ENCODE measurements at regions not wholly inside any gene's neighbourhood (a gene's known extent, or its start where the extent isn't known, plus 50 kb on each side); places are given as distances from the start of the nearest gene placed in this dataset.

DNA sequence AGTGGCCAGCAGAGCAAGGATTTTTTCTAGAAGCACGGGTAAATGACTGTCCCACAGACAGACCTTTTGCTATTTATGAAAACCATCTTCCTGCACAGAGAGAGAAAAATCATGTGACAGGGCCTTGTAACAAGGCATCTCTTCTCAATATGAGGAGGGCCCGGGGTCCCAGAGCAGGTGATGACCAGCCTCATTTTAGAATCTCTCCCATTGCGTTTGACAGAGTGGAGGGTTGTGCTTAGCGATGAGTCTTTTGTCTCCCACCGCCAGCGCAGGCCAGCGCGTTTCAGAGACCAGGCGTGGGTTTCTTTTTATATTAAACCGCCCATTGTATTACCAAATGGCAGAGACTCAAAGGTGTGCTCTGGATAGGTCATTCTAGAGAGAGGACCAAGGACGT lies 97.4 kb upstream of the UBL3 start:
- Histone ChIP-seq H3K36me3 (ENCODE audit: low read depth) (no peaks in the 10 kb centered on the region), H3K9me3 (ENCODE audit: insufficient read depth, low read depth) (no peaks in the 10 kb centered on the region), H3K9me2 (ENCODE audit: insufficient read depth) (no peaks in the 10 kb centered on the region), H2AFZ (no peak overlapping the region), H4K20me1 (ENCODE audit: insufficient read depth) (no peaks in the 10 kb centered on the region), H3K4me2 (no peak overlapping the region), H3F3A (ENCODE audit: insufficient read depth, low read depth) (no peaks in the 10 kb centered on the region), H3K4me1 (replicated peaks; ENCODE audit: insufficient read depth) (no peaks in the 10 kb centered on the region), H3K4me3 (no peak overlapping the region), H3K27me3 (ENCODE audit: insufficient read depth, low read depth) (no peaks in the 10 kb centered on the region), H3K79me2 (ENCODE audit: low read depth) (no peaks in the 10 kb centered on the region), H3K27ac (no peak overlapping the region)
- no TSS peak for BruUV-seq (replicated peaks)
- CTCF ChIA-PET, result no interaction called here
- TF ChIP-seq, protein P1, sequence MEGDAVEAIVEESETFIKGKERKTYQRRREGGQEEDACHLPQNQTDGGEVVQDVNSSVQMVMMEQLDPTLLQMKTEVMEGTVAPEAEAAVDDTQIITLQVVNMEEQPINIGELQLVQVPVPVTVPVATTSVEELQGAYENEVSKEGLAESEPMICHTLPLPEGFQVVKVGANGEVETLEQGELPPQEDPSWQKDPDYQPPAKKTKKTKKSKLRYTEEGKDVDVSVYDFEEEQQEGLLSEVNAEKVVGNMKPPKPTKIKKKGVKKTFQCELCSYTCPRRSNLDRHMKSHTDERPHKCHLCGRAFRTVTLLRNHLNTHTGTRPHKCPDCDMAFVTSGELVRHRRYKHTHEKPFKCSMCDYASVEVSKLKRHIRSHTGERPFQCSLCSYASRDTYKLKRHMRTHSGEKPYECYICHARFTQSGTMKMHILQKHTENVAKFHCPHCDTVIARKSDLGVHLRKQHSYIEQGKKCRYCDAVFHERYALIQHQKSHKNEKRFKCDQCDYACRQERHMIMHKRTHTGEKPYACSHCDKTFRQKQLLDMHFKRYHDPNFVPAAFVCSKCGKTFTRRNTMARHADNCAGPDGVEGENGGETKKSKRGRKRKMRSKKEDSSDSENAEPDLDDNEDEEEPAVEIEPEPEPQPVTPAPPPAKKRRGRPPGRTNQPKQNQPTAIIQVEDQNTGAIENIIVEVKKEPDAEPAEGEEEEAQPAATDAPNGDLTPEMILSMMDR (conservative IDR thresholded peaks at IDR 0.05), result no peak
- TF ChIP-seq EZH2 (IDR thresholded peaks at IDR 0.05; ENCODE audit: low read depth), result no peak
- POLR2A ChIA-PET (ENCODE audit: unreplicated experiment), result no interaction called here
- intact Hi-C loops (cut with micrococcal nuclease; ENCODE audit: unreplicated experiment), result no loop called here
- DNase-seq, result peak in 1 of 2 experiments; percentile 12

DNA sequence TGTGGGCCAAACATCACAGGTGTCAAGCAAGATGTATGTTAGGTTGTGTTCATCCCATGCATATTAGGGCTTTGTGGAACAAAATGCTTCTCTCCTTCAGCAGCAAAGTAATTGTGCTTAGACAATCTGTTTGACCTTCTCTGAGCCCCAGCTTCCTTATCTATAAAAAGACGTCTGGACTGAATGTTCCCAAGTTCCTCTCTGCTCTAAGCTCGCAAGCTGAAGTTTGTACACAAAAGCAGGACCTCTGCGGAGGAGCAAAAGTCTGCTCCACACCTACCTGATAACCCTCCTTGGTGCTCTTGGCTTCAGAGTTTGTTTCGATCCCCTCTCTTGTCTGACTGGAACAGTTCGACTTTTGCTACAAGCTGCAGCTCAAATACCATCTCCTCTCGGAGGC lies 95.7 kb upstream of the UBL3 start:
- intact Hi-C loops (cut with micrococcal nuclease; ENCODE audit: unreplicated experiment), result no loop called here
- H3K27me3 ChIP-seq (ENCODE audit: insufficient read depth, low read depth), result no peaks in the 10 kb centered on the region
- CTCF ChIA-PET, result no interaction called here
- no peaks in the 10 kb centered on the region for H3K9me2 ChIP-seq (ENCODE audit: insufficient read depth)
- DNase-seq, result peak in 1 of 2 experiments; percentile 27
- POLR2A ChIA-PET (ENCODE audit: unreplicated experiment), result no interaction called here
- BruUV-seq (replicated peaks), result no TSS peak
- H3K27ac ChIP-seq, result no peak overlapping the region
- no peaks in the 10 kb centered on the region for H4K20me1 ChIP-seq (ENCODE audit: insufficient read depth)
- H3K4me1 ChIP-seq (replicated peaks; ENCODE audit: insufficient read depth), result no peaks in the 10 kb centered on the region
- no peaks in the 10 kb centered on the region for H3F3A ChIP-seq (ENCODE audit: insufficient read depth, low read depth)
- H3K4me2 ChIP-seq, result no peak overlapping the region
- no peak for TF ChIP-seq EZH2 (IDR thresholded peaks at IDR 0.05; ENCODE audit: low read depth)
- TF ChIP-seq, protein P1 (conservative IDR thresholded peaks at IDR 0.05), result no peak
- H3K36me3 ChIP-seq (ENCODE audit: low read depth), result no peaks in the 10 kb centered on the region
- H3K4me3 ChIP-seq, result no peak overlapping the region
- no peaks in the 10 kb centered on the region for H3K9me3 ChIP-seq (ENCODE audit: insufficient read depth, low read depth)
- H2AFZ ChIP-seq, result no peak overlapping the region
- no peaks in the 10 kb centered on the region for H3K79me2 ChIP-seq (ENCODE audit: low read depth)

DNA sequence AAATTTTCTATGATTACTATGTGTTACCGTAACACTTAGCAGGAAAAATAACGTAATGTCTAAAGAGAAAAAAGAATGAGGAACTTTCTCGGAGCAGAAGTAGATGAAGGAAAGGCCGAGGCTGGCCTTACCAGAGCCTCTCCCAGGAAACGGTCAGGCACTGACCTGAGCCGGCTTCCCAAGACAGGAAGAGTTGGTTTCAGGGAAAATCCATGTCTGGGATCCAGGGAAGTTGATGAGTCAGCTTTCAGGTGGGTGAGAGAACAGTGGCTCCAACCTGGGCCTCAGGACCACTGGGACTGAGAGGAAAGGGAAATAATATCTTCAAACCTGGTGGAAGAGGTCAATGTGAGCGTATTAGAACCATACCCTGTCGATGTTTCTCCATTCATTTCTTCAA lies 93.3 kb upstream of the UBL3 start:
- no peak overlapping the region for H3K27ac ChIP-seq
- intact Hi-C loops (cut with micrococcal nuclease; ENCODE audit: unreplicated experiment), result no loop called here
- no peak overlapping the region for H2AFZ ChIP-seq
- TF ChIP-seq, protein P1 (conservative IDR thresholded peaks at IDR 0.05), result no peak
- no peak for TF ChIP-seq EZH2 (IDR thresholded peaks at IDR 0.05; ENCODE audit: low read depth)
- no peak for DNase-seq
- no peaks in the 10 kb centered on the region for H3K9me3 ChIP-seq (ENCODE audit: insufficient read depth, low read depth)
- H3K4me1 ChIP-seq (replicated peaks; ENCODE audit: insufficient read depth), result no peaks in the 10 kb centered on the region
- no peaks in the 10 kb centered on the region for H3K79me2 ChIP-seq (ENCODE audit: low read depth)
- no peaks in the 10 kb centered on the region for H3K9me2 ChIP-seq (ENCODE audit: insufficient read depth)
- H3K4me3 ChIP-seq, result no peak overlapping the region
- H3K27me3 ChIP-seq (ENCODE audit: insufficient read depth, low read depth), result no peaks in the 10 kb centered on the region
- no peaks in the 10 kb centered on the region for H3F3A ChIP-seq (ENCODE audit: insufficient read depth, low read depth)
- no peaks in the 10 kb centered on the region for H3K36me3 ChIP-seq (ENCODE audit: low read depth)
- POLR2A ChIA-PET (ENCODE audit: unreplicated experiment), result no interaction called here
- no TSS peak for BruUV-seq (replicated peaks)
- H4K20me1 ChIP-seq (ENCODE audit: insufficient read depth), result no peaks in the 10 kb centered on the region
- H3K4me2 ChIP-seq, result no peak overlapping the region
- CTCF ChIA-PET, result no interaction called here

Data from PC-9 (cell line).